Ureter (tissue), 1 donor: ENCODE measurements at regions not wholly inside any gene's neighbourhood (a gene's known extent, or its start where the extent isn't known, plus 50 kb on each side); places are given as distances from the start of the nearest gene placed in this dataset.

Source experiments
- DNase-seq: peaks from one replicate; pipeline ENCODE4 v3.0.0-alpha.2; 2020; ENCODE audit warnings: low spot score
- donor health status: DM: yes; HTN: yes; CAD: no.

DNA sequence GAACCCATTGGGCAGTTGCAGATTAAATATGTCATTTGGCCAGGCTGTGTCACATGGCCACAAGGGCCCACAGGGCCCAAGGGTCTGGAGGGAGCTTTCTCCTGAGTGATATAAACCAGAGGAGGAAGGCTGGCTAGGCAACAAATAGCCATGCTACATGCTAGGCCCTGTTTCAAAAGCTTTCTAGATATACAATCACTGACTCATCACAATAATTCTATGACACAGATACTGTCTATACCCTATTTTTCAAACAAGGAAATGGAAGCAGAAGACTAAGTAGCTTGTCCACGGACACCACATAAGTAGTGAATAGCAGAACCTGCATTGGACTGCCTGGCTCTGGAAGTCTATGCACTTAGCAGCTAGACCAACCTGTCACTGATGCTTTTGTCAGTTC is 625.4 kb downstream of the NTRK3 start:
- no peak for DNase-seq

- DNase-seq = no peak
Measured at GRCh38 chr15:87628311-87628710, 628.2 kb downstream of the NTRK3 start.

- no peak for DNase-seq
Measured at GRCh38 chr15:87626860-87627259, 629.7 kb downstream of the NTRK3 start.

GRCh38 chr15:87623832-87624231 is 632.7 kb downstream of the NTRK3 start:
- no peak for DNase-seq

GRCh38 chr15:87620393-87620792 is 636.1 kb downstream of the NTRK3 start:
- DNase-seq = no peak

DNA sequence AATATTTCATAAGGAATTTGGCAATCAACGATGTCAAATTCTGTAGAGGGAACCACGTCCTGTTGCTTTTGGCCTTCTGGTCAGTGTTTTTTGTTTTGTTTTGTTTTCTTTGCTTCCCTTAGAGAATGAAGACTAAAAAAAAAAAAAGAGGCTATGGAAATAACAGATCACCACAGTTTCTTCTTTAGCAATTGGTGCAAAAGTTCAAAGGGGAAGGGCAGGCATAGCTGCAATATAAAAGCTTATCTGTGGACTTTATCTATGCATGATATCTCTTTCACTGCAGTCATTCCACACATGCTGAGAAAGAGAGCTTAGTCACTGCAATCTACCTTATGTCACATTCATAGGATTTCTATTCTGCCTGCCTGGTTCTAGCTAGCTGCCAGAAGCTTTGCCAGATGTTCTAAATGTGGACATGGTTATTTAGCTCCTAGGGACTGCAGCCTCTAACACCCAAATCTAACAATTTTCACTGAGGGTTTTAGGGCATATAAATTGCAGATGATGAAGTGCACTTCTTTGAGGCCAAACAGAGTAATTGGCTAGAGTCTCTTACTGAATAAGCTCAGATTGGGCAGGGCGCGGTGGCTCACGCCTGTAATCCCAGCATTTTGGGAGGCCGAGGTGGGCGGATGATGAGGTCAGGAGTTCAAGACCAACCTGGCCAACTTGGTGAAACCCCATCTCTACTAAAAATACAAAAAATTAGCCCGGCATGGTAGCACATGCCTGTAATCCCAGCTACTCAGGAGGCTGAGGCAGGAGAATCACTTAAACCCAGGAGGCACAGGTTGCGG is 637.2 kb downstream of the NTRK3 start:
- no peak for DNase-seq

DNA sequence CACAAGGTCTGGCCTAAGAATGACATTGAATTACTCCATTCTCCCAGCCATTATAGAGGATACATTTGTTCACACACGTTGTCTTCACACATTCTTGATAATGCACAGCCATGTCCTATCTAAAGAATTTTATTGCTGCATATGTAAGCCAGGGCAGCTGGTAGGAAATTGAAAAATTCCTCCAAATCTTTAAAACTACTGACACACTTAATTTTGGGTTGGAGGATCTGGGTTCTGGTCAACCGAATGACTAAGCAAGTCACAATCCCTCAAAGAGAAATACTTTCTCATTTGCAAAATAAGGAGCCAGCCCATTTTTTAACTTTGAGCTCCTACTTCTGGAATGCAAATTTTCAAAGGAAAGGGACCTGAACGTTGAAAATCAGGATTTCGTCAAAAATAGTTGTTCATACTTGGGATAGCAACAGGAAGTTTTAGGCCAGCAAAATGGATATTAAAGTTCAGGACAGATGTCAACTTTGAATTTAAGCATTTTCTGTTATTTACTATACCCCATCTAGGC is 638.3 kb downstream of the NTRK3 start:
- DNase-seq = no peak

DNA sequence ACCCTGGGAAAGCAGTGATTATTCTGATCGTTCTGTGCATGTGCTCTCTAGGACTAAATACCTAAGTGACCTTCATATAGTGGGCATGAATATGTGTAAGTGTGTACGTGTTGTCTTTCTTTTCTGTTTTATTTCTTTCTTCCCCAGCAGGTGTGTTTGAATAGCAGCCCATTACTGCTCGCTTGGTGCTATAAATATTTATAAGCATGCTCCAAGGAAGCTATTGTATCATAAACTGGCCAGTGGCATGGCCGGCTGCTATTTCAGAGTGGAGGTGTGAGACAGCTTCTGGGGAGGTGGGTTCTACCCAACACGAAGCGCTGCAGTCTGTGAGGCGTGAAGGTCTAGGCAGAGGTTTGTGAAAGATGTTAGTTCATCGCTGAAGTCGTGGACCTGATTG is 641.8 kb downstream of the NTRK3 start:
- no peak for DNase-seq

GRCh38 chr15:87610366-87610765 is 646.2 kb downstream of the NTRK3 start:
- DNase-seq = no peak

DNA sequence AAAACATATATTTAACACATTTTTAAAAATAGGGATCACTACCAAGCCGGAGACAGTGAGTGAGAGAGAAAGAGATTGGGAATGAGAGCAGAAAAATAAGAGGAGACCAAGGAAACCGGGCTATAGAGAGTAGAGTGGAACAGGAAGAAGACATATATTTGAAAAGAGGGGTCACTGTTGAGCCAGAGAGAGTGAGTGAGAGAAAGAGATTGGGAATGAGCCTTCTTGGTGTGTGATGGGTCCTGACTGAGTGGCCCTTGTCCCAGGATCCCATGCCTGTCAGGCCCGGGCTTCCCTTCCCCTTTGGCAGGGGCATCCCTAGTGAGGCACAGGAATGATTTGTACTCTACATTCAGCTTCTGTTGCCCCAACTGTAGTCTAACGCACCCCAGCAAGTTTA is 646.6 kb downstream of the NTRK3 start:
- DNase-seq = no peak

DNA sequence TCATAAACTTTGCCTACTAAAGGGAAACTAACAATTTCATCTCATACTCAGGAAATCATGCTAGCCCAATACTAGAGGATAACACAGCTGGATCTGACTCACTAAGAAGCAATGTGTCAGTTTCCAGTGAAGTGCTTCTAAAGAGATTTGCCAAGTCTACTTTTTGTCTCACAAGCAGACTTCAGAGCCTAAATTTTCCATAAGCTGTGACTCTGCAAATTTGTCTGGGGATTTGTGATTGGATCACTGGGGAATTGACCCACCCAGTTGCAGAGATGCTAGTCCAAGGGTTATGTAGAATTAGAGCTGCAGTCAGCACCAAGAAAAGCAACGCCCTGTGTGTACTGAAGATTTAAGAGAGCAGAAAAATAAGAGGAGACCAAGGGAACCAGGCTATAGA is 647.1 kb downstream of the NTRK3 start:
- DNase-seq = no peak

DNA sequence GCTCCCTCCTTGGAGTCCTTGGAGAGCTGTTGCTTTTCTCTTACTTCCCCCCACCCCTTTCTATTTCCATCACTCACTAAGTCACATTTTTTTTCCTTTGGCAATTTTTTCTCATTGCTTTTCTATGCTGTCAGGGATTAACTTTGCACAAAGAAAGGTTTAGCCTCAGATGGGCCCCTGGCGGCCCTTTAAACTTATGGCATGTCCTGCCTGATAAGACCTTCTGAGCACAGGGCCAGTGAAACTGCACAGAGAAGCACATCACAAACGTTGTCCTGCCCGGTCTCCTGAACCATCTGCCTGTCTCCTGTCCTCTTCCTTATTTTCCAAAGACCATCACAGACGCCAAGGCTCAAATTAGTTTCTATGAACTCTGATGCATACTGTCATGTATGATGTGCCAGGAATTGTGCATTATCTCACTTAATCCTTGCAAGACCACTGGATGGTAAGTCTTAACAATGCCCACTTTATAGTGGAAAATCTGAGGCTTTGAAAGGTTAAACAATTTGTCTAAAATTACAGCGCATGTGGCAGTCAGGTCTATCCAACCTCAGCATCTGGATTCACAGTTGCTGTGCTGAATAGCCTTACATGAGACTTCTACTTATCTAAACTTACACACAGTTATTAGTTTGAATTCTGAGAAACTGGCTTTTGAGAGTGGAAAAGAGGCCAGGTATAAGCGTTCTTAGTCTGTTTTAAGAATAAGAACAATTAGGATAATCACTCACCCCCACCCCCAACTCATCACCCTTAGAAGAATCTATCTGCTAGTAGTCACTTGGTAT is 648.1 kb downstream of the NTRK3 start:
- DNase-seq = no peak

DNA sequence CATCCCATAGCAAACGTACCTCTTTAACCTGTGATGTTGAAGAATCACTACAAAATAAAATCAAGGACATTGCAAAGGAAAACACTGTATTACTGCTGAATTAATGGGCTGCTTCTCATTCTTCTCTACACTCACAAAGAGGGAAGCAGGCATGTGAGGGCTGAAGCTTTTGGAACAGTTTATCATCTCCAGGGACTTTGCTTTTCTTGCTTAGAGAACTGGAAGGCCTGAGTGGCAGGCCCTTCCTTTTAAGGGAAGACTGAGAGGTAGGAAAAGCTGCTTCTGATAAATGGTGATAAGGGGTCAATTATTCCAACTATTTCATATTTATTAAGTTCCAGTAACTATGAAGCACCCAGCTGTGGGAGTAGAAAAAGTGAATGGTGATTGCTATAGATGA is 649.6 kb downstream of the NTRK3 start:
- DNase-seq = no peak

DNA sequence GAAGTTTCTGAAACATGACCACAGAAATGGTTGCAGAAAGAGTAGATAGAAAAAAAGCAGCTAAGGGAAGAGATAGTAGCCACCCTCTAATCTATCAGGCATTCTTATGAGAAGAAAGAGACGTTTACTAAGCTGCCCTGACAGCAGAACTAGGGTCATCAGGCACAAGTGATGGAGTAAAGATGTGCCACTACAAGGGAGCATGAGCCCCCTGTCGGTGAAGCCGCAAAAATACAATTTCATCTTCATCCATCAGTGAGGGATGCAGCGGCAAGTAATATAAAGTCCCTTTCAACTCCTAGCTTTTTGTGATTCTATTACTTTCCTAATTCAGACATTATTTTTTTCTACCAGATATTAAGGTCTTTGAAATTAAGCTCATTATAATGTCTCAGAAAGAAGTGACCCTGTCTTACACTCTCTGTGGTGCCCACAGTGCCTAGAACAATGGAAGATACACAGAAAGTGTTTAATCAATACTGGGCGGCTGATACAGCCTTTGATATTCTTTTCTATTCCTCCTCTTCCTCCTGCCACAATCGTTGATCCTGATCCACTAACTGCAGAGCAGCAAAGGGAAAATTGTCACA is 651.6 kb downstream of the NTRK3 start:
- no peak for DNase-seq

GRCh38 chr15:87602371-87602770 is 654.2 kb downstream of the NTRK3 start:
- no peak for DNase-seq

DNA sequence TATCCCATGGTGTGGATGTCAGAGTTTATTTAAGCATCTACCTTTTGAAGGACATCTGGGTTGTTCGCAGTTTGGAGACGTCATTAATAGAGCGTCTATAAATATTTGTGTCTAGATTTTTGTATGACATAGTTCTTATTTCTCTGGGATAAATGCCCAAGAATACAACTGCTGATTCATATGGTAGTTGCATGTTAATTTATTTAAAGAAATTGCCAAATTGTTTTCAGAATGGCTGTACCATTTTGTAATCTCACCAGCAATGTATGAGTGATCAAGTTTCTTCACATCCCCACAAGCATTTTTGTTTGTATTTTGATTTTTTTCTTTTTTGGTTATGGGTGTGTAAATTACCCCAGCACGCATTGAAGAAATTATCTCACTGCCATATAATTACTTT is 656.9 kb downstream of the NTRK3 start:
- DNase-seq = no peak

- no peak for DNase-seq
Measured at GRCh38 chr15:87597346-87598052, 659.0 kb downstream of the NTRK3 start.

DNA sequence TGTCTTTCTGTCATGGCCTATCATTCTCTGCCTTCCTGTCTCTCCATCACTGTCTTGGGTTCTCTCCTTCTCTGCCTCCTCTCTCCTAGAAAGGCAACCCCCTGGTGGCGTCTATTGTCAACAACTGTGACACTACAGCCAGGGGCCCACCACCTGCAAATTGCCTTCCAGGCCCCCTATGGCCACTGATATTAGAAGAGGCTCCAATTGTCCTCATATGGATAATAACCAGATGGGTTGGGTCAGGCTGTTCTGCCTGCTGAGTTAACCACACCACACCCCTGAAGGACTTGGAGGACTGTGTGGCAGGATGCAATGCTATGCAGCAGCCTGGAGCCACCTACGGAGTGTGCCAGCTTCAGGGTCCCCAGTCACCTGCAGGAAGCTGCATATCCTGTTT is 665.0 kb downstream of the NTRK3 start:
- DNase-seq = no peak

DNA sequence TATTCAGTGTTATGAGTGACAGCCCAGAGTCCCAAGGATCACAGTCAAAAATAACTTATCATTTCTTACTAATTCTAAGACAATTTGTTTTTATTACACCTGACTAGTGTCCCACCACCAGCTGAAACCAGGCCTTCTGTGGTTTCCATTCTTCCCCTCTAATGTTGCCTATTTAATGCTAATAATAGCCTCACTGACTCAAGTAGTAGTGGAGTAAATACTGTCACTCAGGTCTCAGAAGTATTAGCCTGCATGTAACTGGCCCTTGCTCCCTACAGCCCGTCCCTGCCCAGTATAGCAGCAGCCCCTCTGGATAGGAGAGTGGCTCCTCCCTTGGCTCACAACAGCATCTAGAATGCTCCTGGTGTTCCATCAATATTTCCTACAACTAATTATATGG is 665.5 kb downstream of the NTRK3 start:
- no peak for DNase-seq

- DNase-seq = no peak
Measured at GRCh38 chr15:87589134-87589533, 667.4 kb downstream of the NTRK3 start.

- no peak for DNase-seq
Measured at GRCh38 chr15:87582169-87582568, 674.4 kb downstream of the NTRK3 start.

GRCh38 chr15:87579537-87579936 is 677.0 kb downstream of the NTRK3 start:
- no peak for DNase-seq
